ENCODE measurements at regions not wholly inside any gene's neighbourhood (a gene's known extent, or its start where the extent isn't known, plus 50 kb on each side); places are given as distances from the start of the nearest gene placed in this dataset.

GRCh38 chr3:88535563-88535962, 385.8 kb downstream of the C3orf38 start:
- no peak overlapping the region for H3K18ac ChIP-seq (ENCODE audit: low read depth, low read length)
- no peak overlapping the region for H3K9ac ChIP-seq (ENCODE audit: low read depth, low read length)
- DNase-seq (no peak), ATAC-seq (ENCODE audit: low read depth) (no peak)
- no peak overlapping the region for H4K91ac ChIP-seq (ENCODE audit: insufficient read depth, low read depth, low read length)
- no peak overlapping the region for H2BK15ac ChIP-seq (ENCODE audit: low read depth, low read length)
- no peak overlapping the region for H3K23ac ChIP-seq (ENCODE audit: low read depth, low read length)
- no peak overlapping the region for H3K27ac ChIP-seq (ENCODE audit: insufficient read depth, low read length)
- dilution Hi-C loops (cut with HindIII; ENCODE audit: low sequenced_read_pairs, unreplicated experiment) (no loop called here), in situ Hi-C loops (cut with MboI; ENCODE audit: low sequenced_read_pairs) (no loop called here), intact Hi-C loops (cut with micrococcal nuclease) (no loop called here)
- H3K36me3 ChIP-seq (ENCODE audit: control insufficient read depth, insufficient read depth, low read length): no peaks in the 10 kb centered on the region
- ChIA-PET POLR2A (ENCODE audit: unreplicated experiment) (no interaction called here), CTCF (no interaction called here)
- H3K79me1 ChIP-seq (ENCODE audit: low read depth in 1 of 2, low read length in 2 of 2): no peaks in the 10 kb centered on the region
- no peak overlapping the region for H2AK9ac ChIP-seq (replicated peaks; ENCODE audit: low read depth, low read length, poor library complexity)
- no peaks in the 10 kb centered on the region for H3K9me1 ChIP-seq (ENCODE audit: insufficient read depth, low read length)
- no peak overlapping the region for H3K14ac ChIP-seq (replicated peaks; ENCODE audit: low read depth, low read length)
- H2AFZ ChIP-seq (replicated peaks; ENCODE audit: low read length, poor library complexity): no peak overlapping the region
- BruUV-seq (replicated peaks): no TSS peak
- H2BK5ac ChIP-seq (ENCODE audit: low read depth, low read length, poor library complexity, severe bottlenecking): no peak overlapping the region
- H3K9me3 ChIP-seq (ENCODE audit: control insufficient read depth, insufficient read depth, low read length): no peaks in the 10 kb centered on the region; the same call in 1 of the 2 replicates
- no peak overlapping the region for H2AK5ac ChIP-seq (ENCODE audit: low read depth, low read length)
- WGBS, 2 experiments (ENCODE audit: extremely low coverage in 2 of 2, insufficient read length in 1 of 2): no CpG with 5 or more reads among the region's 1 CpG
- no peaks in the 10 kb centered on the region for H3K4me1 ChIP-seq (ENCODE audit: control insufficient read depth, insufficient read depth, low read length)
- no peak overlapping the region for H4K5ac ChIP-seq (ENCODE audit: low read depth, low read length)
- no peak for TF ChIP-seq RCOR1 (IDR thresholded peaks at IDR 0.05; ENCODE audit: insufficient replicate concordance, low read length)
- no peak for TF ChIP-seq BHLHE40 (IDR thresholded peaks at IDR 0.05; ENCODE audit: low read depth, low read length)
- no peak for TF ChIP-seq MAFK (IDR thresholded peaks at IDR 0.05; ENCODE audit: low read depth, low read length)
- no peak for TF ChIP-seq CHD1 (IDR thresholded peaks at IDR 0.05; ENCODE audit: low read depth, low read length)
- no peak for TF ChIP-seq NFE2L2 (IDR thresholded peaks at IDR 0.05; ENCODE audit: low read depth, low read length)
- TF ChIP-seq RAD21 (IDR thresholded peaks at IDR 0.05; ENCODE audit: low read length): no peak
- no peak for TF ChIP-seq CEBPB (IDR thresholded peaks at IDR 0.05; ENCODE audit: low read depth, low read length)
- no peak for TF ChIP-seq ELK1 (IDR thresholded peaks at IDR 0.05; ENCODE audit: borderline replicate concordance, low read depth, low read length)
- TF ChIP-seq POLR2A (IDR thresholded peaks at IDR 0.05; ENCODE audit: low read depth, low read length): no peak
- no peak for TF ChIP-seq SMC3 (IDR thresholded peaks at IDR 0.05; ENCODE audit: low read depth, low read length)
- no peak for TF ChIP-seq MAZ (IDR thresholded peaks at IDR 0.05; ENCODE audit: borderline replicate concordance, low read depth, low read length)
- no peak for TF ChIP-seq FOS (IDR thresholded peaks at IDR 0.05; ENCODE audit: low read depth, low read length)
- H3K4ac ChIP-seq (ENCODE audit: low read depth, low read length): no peak overlapping the region
- no peak overlapping the region for H3K56ac ChIP-seq (ENCODE audit: extremely low read depth, insufficient read depth, low read length)
- no peaks in the 10 kb centered on the region for H4K20me1 ChIP-seq (ENCODE audit: insufficient read depth, low read length)
- no peak overlapping the region for H3K4me3 ChIP-seq (ENCODE audit: insufficient read depth, low read depth, low read length)
- H3K27me3 ChIP-seq (ENCODE audit: control insufficient read depth, insufficient read depth, low read length): no peaks in the 10 kb centered on the region
- H2BK120ac ChIP-seq (ENCODE audit: low read depth, low read length): no peak overlapping the region
- no peak overlapping the region for H2BK20ac ChIP-seq (ENCODE audit: low read depth, low read length)
- H3K4me2 ChIP-seq (ENCODE audit: low read depth, low read length): no peak overlapping the region
- H4K8ac ChIP-seq (ENCODE audit: low read depth in 2 of 2, low read length in 2 of 2): no peak overlapping the region

Data from IMR-90 (cell line).